ENCODE measurements at regions not wholly inside any gene's neighbourhood (a gene's known extent, or its start where the extent isn't known, plus 50 kb on each side); places are given as distances from the start of the nearest gene placed in this dataset.

DNA sequence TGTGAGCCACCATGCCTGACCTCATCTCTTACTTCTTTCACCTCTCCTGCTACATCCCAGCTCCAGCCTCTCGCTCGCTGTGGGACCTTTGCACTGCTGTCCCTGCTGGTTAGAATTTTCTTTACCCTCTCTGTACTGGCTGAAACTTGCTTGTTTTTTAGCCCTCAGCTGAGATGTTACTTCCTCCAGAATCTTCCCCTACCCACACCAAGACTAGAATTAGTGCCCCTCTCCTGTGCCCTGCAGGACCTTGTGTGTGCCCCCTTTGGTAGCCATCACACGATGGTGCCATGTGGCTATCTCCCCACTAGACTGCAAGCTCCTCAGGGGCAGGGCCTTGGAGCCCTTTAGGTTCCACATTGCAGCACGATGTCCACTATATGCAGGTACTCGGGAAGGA is 84.1 kb downstream of the AIPL1 start:
- no peak for DNase-seq (ENCODE audit: low read depth, low spot score)
- no peaks in the 10 kb centered on the region for H3K9me1 ChIP-seq (replicated peaks; ENCODE audit: control insufficient read depth, extremely low read depth, insufficient read depth, low read length)
- H3K27ac ChIP-seq (ENCODE audit: insufficient read depth, low read depth, low read length): no peak overlapping the region
- H3K27me3 ChIP-seq (ENCODE audit: control insufficient read depth in 2 of 2, insufficient read depth in 2 of 2, low read length in 2 of 2): peaks cover 0 to 10% of the 10 kb centered on the region in 2 experiments
- no peak overlapping the region for H3K4me2 ChIP-seq (ENCODE audit: insufficient read depth, low read length)
- H4K20me1 ChIP-seq (replicated peaks; ENCODE audit: control insufficient read depth, extremely low read depth, insufficient read depth, low read length): no peaks in the 10 kb centered on the region
- ChIA-PET POLR2A (no interaction called here), CTCF (interaction anchor here (1.3 kb wide), 1 partner anchor 11 kb away, joined by 5 read pairs; no protein-coding TSS in a partner anchor)
- no peak for TF ChIP-seq EZH2 (IDR thresholded peaks at IDR 0.05; ENCODE audit: borderline replicate concordance, low read depth, low read length, severe bottlenecking)
- no peak for TF ChIP-seq JUN (IDR thresholded peaks at IDR 0.05; ENCODE audit: borderline replicate concordance, insufficient read depth, insufficient read length, low read depth)
- TF ChIP-seq GATA2 (IDR thresholded peaks at IDR 0.05; ENCODE audit: insufficient read depth, insufficient read length, low read depth, low read length): no peak
- no peak for TF ChIP-seq POLR2AphosphoS5 (IDR thresholded peaks at IDR 0.05; ENCODE audit: insufficient read depth, low read depth, low read length)
- TF ChIP-seq POLR2A (IDR thresholded peaks at IDR 0.05; ENCODE audit: low read depth, low read length): no peak
- no peak for TF ChIP-seq FOS (IDR thresholded peaks at IDR 0.05; ENCODE audit: borderline replicate concordance, insufficient read depth, low read length)
- TF ChIP-seq MYC (IDR thresholded peaks at IDR 0.05; ENCODE audit: low read depth, low read length): no peak
- TF ChIP-seq, protein P1, sequence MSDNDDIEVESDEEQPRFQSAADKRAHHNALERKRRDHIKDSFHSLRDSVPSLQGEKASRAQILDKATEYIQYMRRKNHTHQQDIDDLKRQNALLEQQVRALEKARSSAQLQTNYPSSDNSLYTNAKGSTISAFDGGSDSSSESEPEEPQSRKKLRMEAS (IDR thresholded peaks at IDR 0.05; ENCODE audit: insufficient read depth, insufficient read length): no peak
- no peak for TF ChIP-seq CTCF (IDR thresholded peaks at IDR 0.05; ENCODE audit: extremely low read depth in 1 of 2, insufficient read depth in 1 of 2, low read depth in 1 of 2, low read length in 2 of 2)
- no peak for FAIRE-seq
- no peaks in the 10 kb centered on the region for H3K36me3 ChIP-seq (ENCODE audit: control insufficient read depth in 2 of 2, extremely low read depth in 1 of 2, insufficient read depth in 2 of 2, low read length in 2 of 2)
- BruUV-seq (replicated peaks): no TSS peak
- H3K79me2 ChIP-seq (ENCODE audit: control insufficient read depth, insufficient read depth, low read length): no peaks in the 10 kb centered on the region
- no peak overlapping the region for H3K9ac ChIP-seq (replicated peaks; ENCODE audit: extremely low read depth, insufficient read depth, low read length)
- intact Hi-C loops (cut with micrococcal nuclease) (no loop called here), dilution Hi-C loops (cut with MboI; ENCODE audit: extremely low pct_ligation_motif_present, low sequenced_read_pairs) (no loop called here)
- H2AFZ ChIP-seq (ENCODE audit: low read depth, low read length): no peak overlapping the region
- no peaks in the 10 kb centered on the region for H3K9me3 ChIP-seq (replicated peaks; ENCODE audit: control insufficient read depth, insufficient read depth, low read length)
- no peak overlapping the region for H3K4me3 ChIP-seq (replicated peaks in 1 of 3; ENCODE audit: insufficient read depth in 1 of 3, low read depth in 1 of 3, low read length in 3 of 3)
- H3K4me1 ChIP-seq (ENCODE audit: control insufficient read depth, extremely low read depth, insufficient read depth, low read length): no peaks in the 10 kb centered on the region
